ENCODE measurements at regions not wholly inside any gene's neighbourhood (a gene's known extent, or its start where the extent isn't known, plus 50 kb on each side); places are given as distances from the start of the nearest gene placed in this dataset.
A peak's percentile ranks its signal among the peaks of the same experiment; 100 is the strongest.
"Not testable (repeated sequence)": the region's sequence is repeated elsewhere in the genome, so short reads cannot be mapped to it uniquely, and the experiment has no call there.

DNA sequence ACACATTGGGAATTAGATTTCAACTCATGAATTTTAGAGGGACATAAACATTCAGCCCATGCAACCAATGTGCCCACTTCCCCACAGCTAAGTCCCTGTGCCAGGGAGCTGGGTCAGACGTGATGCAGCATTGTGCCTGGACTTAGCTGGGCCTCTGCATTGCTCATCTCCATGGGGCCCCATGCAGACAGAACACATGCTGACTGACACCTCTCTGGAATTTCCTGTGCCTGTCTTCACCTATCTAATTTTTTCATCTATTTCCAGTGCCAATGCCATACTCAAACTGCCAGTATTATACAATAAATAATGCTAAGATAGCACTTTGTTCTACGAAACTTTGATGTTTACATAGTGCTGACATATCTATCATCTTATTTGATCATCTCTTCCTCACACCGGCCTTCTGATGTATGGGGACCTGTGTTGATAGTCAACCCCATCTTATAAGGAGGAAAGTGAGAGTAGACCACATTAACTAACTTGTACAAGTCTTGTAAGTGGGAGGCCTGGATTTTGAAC is 92.2 kb downstream of the CDC42EP3 start:
- no peak overlapping the region for H3K27ac ChIP-seq
- no peaks in the 10 kb centered on the region for H3K36me3 ChIP-seq
- intact Hi-C loops (cut with DNase I; ENCODE audit: low total_unique reads), result no loop called here
- H3K9me3 ChIP-seq, result no peaks in the 10 kb centered on the region
- no peak for TF ChIP-seq POLR2AphosphoS5 (IDR thresholded peaks at IDR 0.05)
- in situ Hi-C loops (cut with MboI; ENCODE audit: low pct_ligation_motif_present in 1 of 4, low pct_unique_long_range_greater_than_20kb in 1 of 4, low sequenced_read_pairs in 3 of 4), result no loop called here
- DNase-seq, result no peak
- H3K4me1 ChIP-seq, result peaks cover 0 to 8% (median 3%) of the 10 kb centered on the region in 4 donors
- no peak overlapping the region for H3K4me3 ChIP-seq
- 87 to 93% methylated on average over 3 of the region's 3 CpGs for WGBS, 2 donors (ENCODE audit: low coverage in 1 of 2)
- no peaks in the 10 kb centered on the region for H3K27me3 ChIP-seq

DNA sequence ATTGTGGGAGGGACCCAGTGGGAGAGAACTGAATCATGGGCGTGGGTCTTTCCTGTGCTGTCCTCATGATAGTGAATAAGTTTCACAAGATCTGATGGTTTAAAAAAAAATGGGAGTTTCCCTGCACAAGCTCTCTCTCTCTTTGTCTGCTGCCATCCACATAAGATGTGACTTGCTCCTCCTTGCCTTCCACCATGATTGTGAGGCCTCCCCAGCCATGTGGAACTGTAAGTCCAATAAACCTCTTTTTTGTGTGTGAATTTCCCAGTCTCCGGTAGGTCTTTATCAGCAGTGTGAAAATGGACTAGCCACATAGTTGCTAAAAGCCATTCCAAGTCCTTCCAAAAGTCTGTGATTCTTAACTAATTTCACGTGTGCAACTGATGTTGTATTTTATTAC is 91.5 kb downstream of the CDC42EP3 start:
- H3K9me3 ChIP-seq; H3K36me3 ChIP-seq; intact Hi-C loops (cut with DNase I; ENCODE audit: low total_unique reads); DNase-seq; H3K27me3 ChIP-seq; in situ Hi-C loops (cut with MboI; ENCODE audit: low pct_ligation_motif_present in 1 of 4, low pct_unique_long_range_greater_than_20kb in 1 of 4, low sequenced_read_pairs in 3 of 4); H3K4me3 ChIP-seq; H3K27ac ChIP-seq: not testable (repeated sequence)
- peaks cover 0 to 13% (median 6%) of the 10 kb centered on the region in 4 donors for H3K4me1 ChIP-seq
- 89 to 91% methylated on average over 3 of the region's 3 CpGs for WGBS, 2 donors (ENCODE audit: low coverage in 1 of 2)

DNA sequence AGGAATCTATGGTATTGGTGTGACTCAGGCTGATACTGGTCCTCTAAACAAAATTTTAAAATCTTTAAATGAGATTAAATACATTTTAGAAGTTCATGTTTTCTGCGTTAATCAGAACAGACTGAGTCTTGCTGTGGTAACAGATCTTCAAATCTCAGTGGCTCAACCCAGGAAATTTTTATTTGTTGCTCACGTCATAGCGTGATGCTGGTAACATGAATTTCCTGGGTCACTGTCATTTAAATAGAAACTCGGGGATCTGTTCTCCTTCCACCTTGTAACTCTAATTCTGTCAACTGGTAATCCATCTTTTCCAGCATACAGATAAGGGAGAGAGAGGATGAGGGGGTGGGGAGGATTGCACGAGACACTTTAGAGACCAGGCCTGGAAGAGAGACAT is 90.0 kb downstream of the CDC42EP3 start:
- TF ChIP-seq POLR2AphosphoS5 (IDR thresholded peaks at IDR 0.05) (no peak), POLR2A (IDR thresholded peaks at IDR 0.05) (no peak), EP300 (IDR thresholded peaks at IDR 0.05; ENCODE audit: low read depth) (no peak)
- TF ChIP-seq, protein P1, sequence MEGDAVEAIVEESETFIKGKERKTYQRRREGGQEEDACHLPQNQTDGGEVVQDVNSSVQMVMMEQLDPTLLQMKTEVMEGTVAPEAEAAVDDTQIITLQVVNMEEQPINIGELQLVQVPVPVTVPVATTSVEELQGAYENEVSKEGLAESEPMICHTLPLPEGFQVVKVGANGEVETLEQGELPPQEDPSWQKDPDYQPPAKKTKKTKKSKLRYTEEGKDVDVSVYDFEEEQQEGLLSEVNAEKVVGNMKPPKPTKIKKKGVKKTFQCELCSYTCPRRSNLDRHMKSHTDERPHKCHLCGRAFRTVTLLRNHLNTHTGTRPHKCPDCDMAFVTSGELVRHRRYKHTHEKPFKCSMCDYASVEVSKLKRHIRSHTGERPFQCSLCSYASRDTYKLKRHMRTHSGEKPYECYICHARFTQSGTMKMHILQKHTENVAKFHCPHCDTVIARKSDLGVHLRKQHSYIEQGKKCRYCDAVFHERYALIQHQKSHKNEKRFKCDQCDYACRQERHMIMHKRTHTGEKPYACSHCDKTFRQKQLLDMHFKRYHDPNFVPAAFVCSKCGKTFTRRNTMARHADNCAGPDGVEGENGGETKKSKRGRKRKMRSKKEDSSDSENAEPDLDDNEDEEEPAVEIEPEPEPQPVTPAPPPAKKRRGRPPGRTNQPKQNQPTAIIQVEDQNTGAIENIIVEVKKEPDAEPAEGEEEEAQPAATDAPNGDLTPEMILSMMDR (IDR thresholded peaks at IDR 0.05), result no peak
- H3K36me3 ChIP-seq, result no peaks in the 10 kb centered on the region
- no peaks in the 10 kb centered on the region for H3K27me3 ChIP-seq
- no peak overlapping the region for H3K4me3 ChIP-seq
- in situ Hi-C loops (cut with MboI; ENCODE audit: low pct_ligation_motif_present in 1 of 4, low pct_unique_long_range_greater_than_20kb in 1 of 4, low sequenced_read_pairs in 3 of 4), result no loop called here
- DNase-seq, result no peak
- no peaks in the 10 kb centered on the region for H3K9me3 ChIP-seq
- WGBS, 2 donors (ENCODE audit: low coverage in 1 of 2), result 93 to 100% methylated on average over 3 to 5 of the region's 5 CpGs
- peaks cover 12 to 28% (median 20%) of the 10 kb centered on the region in 4 donors for H3K4me1 ChIP-seq
- intact Hi-C loops (cut with DNase I; ENCODE audit: low total_unique reads), result no loop called here
- no peak overlapping the region for H3K27ac ChIP-seq

DNA sequence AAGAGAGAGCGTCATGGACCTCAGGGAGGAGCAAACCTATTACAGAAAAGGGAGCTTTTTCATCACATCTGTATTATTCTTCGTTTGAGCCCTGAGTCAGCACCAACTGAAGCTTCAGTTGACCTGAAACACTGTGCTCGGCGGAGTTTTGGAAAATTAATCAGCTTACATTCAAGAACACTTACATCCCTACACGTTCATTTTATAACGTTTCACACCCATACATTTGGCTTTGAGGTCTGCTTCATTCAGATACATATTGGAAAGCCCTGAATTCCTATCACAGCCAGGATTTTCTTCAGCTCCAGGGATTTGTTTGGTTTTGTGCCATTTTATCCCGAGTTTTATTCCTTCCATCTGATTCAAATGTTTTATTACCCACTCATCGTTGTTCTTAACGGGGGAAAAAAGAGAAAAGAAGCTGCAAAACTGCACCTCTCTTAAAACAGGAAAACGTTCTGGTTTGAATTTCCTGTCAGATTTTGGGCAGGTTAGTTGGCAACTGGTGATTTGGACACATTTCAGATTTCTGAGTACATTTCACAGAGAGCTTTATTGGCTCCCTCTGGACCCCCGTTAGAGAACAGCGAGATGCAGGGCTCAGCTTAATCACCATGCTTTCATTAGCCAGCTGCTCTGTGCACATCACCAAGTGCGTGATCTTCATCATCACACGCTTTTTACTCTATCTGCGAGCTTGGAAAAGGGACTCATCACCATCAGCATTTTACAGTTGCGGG is 88.8 kb downstream of the CDC42EP3 start:
- Histone ChIP-seq H3K36me3 (no peaks in the 10 kb centered on the region), H3K9me3 (no peaks in the 10 kb centered on the region), H3K4me3 (no peak overlapping the region), H3K4me1 (peaks cover 23 to 37% (median 30%) of the 10 kb centered on the region in 4 donors), H3K27me3 (no peaks in the 10 kb centered on the region), H3K27ac (peak overlapping the region in 2 of 4 donors; percentile 13 to 23)
- whole genome bisulfite sequencing, 2 donors (ENCODE audit: low coverage in 1 of 2), result 62 to 68% methylated on average over 15 to 16 of the region's 16 CpGs
- in situ Hi-C loops (cut with MboI; ENCODE audit: low pct_ligation_motif_present in 1 of 4, low pct_unique_long_range_greater_than_20kb in 1 of 4, low sequenced_read_pairs in 3 of 4) (no loop called here), intact Hi-C loops (cut with DNase I; ENCODE audit: low total_unique reads) (no loop called here)
- DNase-seq, result no peak
- TF ChIP-seq POLR2AphosphoS5 (IDR thresholded peaks at IDR 0.05) (no peak), POLR2A (IDR thresholded peaks at IDR 0.05) (no peak), EP300 (IDR thresholded peaks at IDR 0.05; ENCODE audit: low read depth) (no peak)
- TF ChIP-seq, protein P1 (IDR thresholded peaks at IDR 0.05), result no peak

DNA sequence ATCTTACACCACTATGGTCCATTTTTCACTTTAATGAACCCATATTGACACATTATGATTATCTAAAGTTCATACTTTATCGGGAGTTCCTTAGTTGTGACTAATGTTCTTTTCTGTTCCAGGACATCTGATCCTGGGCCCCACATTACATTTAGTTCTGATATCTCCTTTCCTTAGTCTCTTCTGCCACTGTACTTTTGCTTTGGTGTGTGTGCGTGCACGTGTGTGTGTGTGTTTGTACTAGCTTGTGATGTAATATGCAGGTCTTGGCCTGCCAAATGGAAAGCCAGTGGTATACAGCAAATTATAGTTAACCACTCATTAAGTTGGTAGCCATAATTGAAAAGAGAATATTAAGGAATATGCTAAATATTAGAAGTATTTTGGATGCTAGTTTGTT is 88.0 kb downstream of the CDC42EP3 start:
- in situ Hi-C loops (cut with MboI; ENCODE audit: low pct_ligation_motif_present in 1 of 4, low pct_unique_long_range_greater_than_20kb in 1 of 4, low sequenced_read_pairs in 3 of 4), result no loop called here
- no peaks in the 10 kb centered on the region for H3K27me3 ChIP-seq
- TF ChIP-seq EP300 (IDR thresholded peaks at IDR 0.05; ENCODE audit: low read depth), result no peak
- TF ChIP-seq POLR2A (IDR thresholded peaks at IDR 0.05), result no peak
- no peak for TF ChIP-seq POLR2AphosphoS5 (IDR thresholded peaks at IDR 0.05)
- TF ChIP-seq, protein P1 (IDR thresholded peaks at IDR 0.05), result no peak
- no peak overlapping the region for H3K4me3 ChIP-seq
- no peaks in the 10 kb centered on the region for H3K9me3 ChIP-seq
- peaks cover 23 to 41% (median 31%) of the 10 kb centered on the region in 4 donors for H3K4me1 ChIP-seq
- no peaks in the 10 kb centered on the region for H3K36me3 ChIP-seq
- WGBS, 2 donors (ENCODE audit: low coverage in 1 of 2), result 83 to 93% methylated on average over 3 of the region's 3 CpGs
- H3K27ac ChIP-seq, result peak overlapping the region in 2 of 4 donors; percentile 13 to 23
- no peak for DNase-seq
- intact Hi-C loops (cut with DNase I; ENCODE audit: low total_unique reads), result no loop called here

Measured in transverse colon (tissue), 4 donors.